HEK293 (cell line): ENCODE measurements at regions not wholly inside any gene's neighbourhood (a gene's known extent, or its start where the extent isn't known, plus 50 kb on each side); places are given as distances from the start of the nearest gene placed in this dataset.

Experiments
- CTCF ChIA-PET: fragments of 350-600 bp; formaldehyde crosslinking; extraction: SDS; loops from one replicate; lab custom pipeline; 2021; ENCODE audit warnings: antibody characterized with exemption; lab: Yijun Ruan, JAX
- POLR2A ChIA-PET: fragments of 300-600 bp; formaldehyde crosslinking; extraction: SDS; loops from one replicate; lab custom pipeline; 2020; ENCODE audit warnings: antibody characterized with exemption, inconsistent platforms; lab: Yijun Ruan, JAX
- H3K27ac ChIP-seq: fragments of 200-500 bp; sonication (Bioruptor generic); 2 replicates; pipeline ENCODE4 v1.5.1; 2014; ENCODE audit warnings: low read depth, low read length, control low read depth, inconsistent platforms; ENCODE audit errors: extremely low read depth
- H3K36me3 ChIP-seq, 2 experiments: fragments of 200-500 bp in 1 of 2; sonication (Bioruptor generic) in 1 of 2; 1 replicate in 1 of 2; 2 replicates in 1 of 2; pipeline ENCODE4 v1.5.1; 2014 to 2017; ENCODE audit warnings: inconsistent platforms in 2 of 2, low read length in 2 of 2; ENCODE audit not compliant: control insufficient read depth in 2 of 2, insufficient read depth in 1 of 2
- H3K4me1 ChIP-seq: fragments of 200-500 bp; sonication (Bioruptor generic); 2 replicates; pipeline ENCODE4 v1.5.1; 2014; ENCODE audit warnings: mild to moderate bottlenecking, low read length, inconsistent platforms; ENCODE audit not compliant: control insufficient read depth, insufficient read depth
- H3K4me3 ChIP-seq: 2 replicates; pipeline ENCODE4 v1.5.1; 2011; ENCODE audit warnings: low read depth, mild to moderate bottlenecking, control low read depth, low read length, moderate library complexity
- H3K9me3 ChIP-seq: fragments of 200-500 bp; sonication (Bioruptor generic); 2 replicates; pipeline ENCODE4 v1.5.1; 2014; ENCODE audit warnings: low read depth, low read length, inconsistent platforms; ENCODE audit not compliant: control insufficient read depth, insufficient read depth
- GFI1B ChIP-seq: fragments of 450-650 bp; formaldehyde crosslinking; IDR thresholded peaks from 2 replicates; pipeline ENCODE4 v1.5.1; 2016; ENCODE audit warnings: missing biosample characterization, missing genetic modification characterization
- GLI4 ChIP-seq: fragments of 450-650 bp; formaldehyde crosslinking; IDR thresholded peaks from 2 replicates; pipeline ENCODE4 v1.5.1; 2016; ENCODE audit warnings: missing biosample characterization, missing genetic modification characterization
- HIC1 ChIP-seq: fragments of 450-650 bp; formaldehyde crosslinking; IDR thresholded peaks from 2 replicates; pipeline ENCODE4 v1.5.1; 2016; ENCODE audit warnings: missing biosample characterization, missing genetic modification characterization
- INSM2 ChIP-seq: fragments of 450-650 bp; formaldehyde crosslinking; IDR thresholded peaks from 2 replicates; pipeline ENCODE4 v1.5.1; 2016; ENCODE audit warnings: missing biosample characterization, missing genetic modification characterization
- SCRT1 ChIP-seq: fragments of 450-650 bp; formaldehyde crosslinking; IDR thresholded peaks from 2 replicates; pipeline ENCODE4 v1.5.1; 2016; ENCODE audit warnings: missing biosample characterization, missing genetic modification characterization, borderline replicate concordance
- ZBTB26 ChIP-seq: fragments of 450-650 bp; formaldehyde crosslinking; optimal IDR thresholded peaks from 2 replicates; pipeline ENCODE3; 2016; ENCODE audit warnings: missing biosample characterization, mild to moderate bottlenecking, missing genetic modification characterization
- ZFP3 ChIP-seq: fragments of 450-650 bp; formaldehyde crosslinking; IDR thresholded peaks from 2 replicates; pipeline ENCODE4 v1.5.1; 2016; ENCODE audit warnings: low read depth, missing biosample characterization, missing genetic modification characterization
- ZIC2 ChIP-seq: fragments of 450-650 bp; formaldehyde crosslinking; IDR thresholded peaks from 2 replicates; pipeline ENCODE4 v1.5.1; 2016; ENCODE audit warnings: missing biosample characterization, missing genetic modification characterization
- ZNF133 ChIP-seq: fragments of 450-650 bp; formaldehyde crosslinking; IDR thresholded peaks from 2 replicates; pipeline ENCODE4 v1.5.1; 2016; ENCODE audit warnings: missing biosample characterization, missing genetic modification characterization
- ZNF266 ChIP-seq: fragments of 450-650 bp; formaldehyde crosslinking; IDR thresholded peaks from 2 replicates; pipeline ENCODE4 v1.5.1; 2016; ENCODE audit warnings: missing biosample characterization, missing genetic modification characterization, low read depth
- ZNF354C ChIP-seq: fragments of 450-650 bp; formaldehyde crosslinking; IDR thresholded peaks from 2 replicates; pipeline ENCODE4 v1.5.1; 2016; ENCODE audit warnings: missing biosample characterization, missing genetic modification characterization, low read depth, borderline replicate concordance
- ZNF549 ChIP-seq: fragments of 450-650 bp; IDR thresholded peaks from 2 replicates; pipeline ENCODE4 v1.5.1; 2018; ENCODE audit warnings: missing biosample characterization, missing genetic modification characterization, mild to moderate bottlenecking, inconsistent platforms, moderate library complexity
- ZNF585B ChIP-seq: fragments of 450-650 bp; formaldehyde crosslinking; IDR thresholded peaks from 2 replicates; pipeline ENCODE4 v1.5.1; 2016; ENCODE audit warnings: missing biosample characterization, missing genetic modification characterization
- ZNF600 ChIP-seq: fragments of 450-650 bp; formaldehyde crosslinking; IDR thresholded peaks from 2 replicates; pipeline ENCODE4 v1.5.1; 2016; ENCODE audit warnings: missing biosample characterization, missing genetic modification characterization
- ZNF610 ChIP-seq: fragments of 450-650 bp; formaldehyde crosslinking; IDR thresholded peaks from 2 replicates; pipeline ENCODE4 v1.5.1; 2016; ENCODE audit warnings: missing biosample characterization, missing genetic modification characterization, borderline replicate concordance
- ZNF621 ChIP-seq: fragments of 450-650 bp; formaldehyde crosslinking; IDR thresholded peaks from 2 replicates; pipeline ENCODE4 v1.5.1; 2017; ENCODE audit warnings: missing biosample characterization, missing genetic modification characterization
- ZNF701 ChIP-seq: fragments of 450-650 bp; formaldehyde crosslinking; IDR thresholded peaks from 2 replicates; pipeline ENCODE4 v1.5.1; 2016; ENCODE audit warnings: missing biosample characterization, missing genetic modification characterization
- ZNF777 ChIP-seq: fragments of 450-650 bp; formaldehyde crosslinking; IDR thresholded peaks from 2 replicates; pipeline ENCODE4 v1.5.1; 2017; ENCODE audit warnings: missing biosample characterization, missing genetic modification characterization, borderline replicate concordance
- TF ChIP-seq, protein P1 (sequence below): fragments of 450-650 bp; formaldehyde crosslinking; IDR thresholded peaks from 2 replicates; pipeline ENCODE4 v1.5.1; 2016; ENCODE audit warnings: missing biosample characterization, missing genetic modification characterization
- TF ChIP-seq, protein P2 (sequence below): fragments of 450-650 bp; formaldehyde crosslinking; IDR thresholded peaks from 2 replicates; pipeline ENCODE4 v1.5.1; 2016; ENCODE audit warnings: missing biosample characterization, missing genetic modification characterization, borderline replicate concordance

GRCh38 chr18:73901566-73901965 lies 246.1 kb downstream of the FBXO15 start:
- CTCF ChIA-PET, result interaction anchor here (1.5 kb wide), 1 partner anchor 59 kb away, joined by 3 read pairs; no protein-coding TSS in a partner anchor
- no peak overlapping the region for H3K4me3 ChIP-seq
- POLR2A ChIA-PET, result no interaction called here

More at GRCh38 chr18:73901566-73901965, 246.1 kb downstream of the FBXO15 start:
- H3K36me3 ChIP-seq, result no peaks in the 10 kb centered on the region
- H3K27ac ChIP-seq, result no peak overlapping the region
- TF ChIP-seq ZNF354C (tag by site-specific recombination) (no peak), ZNF621 (tag by site-specific recombination) (no peak), ZNF266 (tag by site-specific recombination) (no peak), ZIC2 (tag by site-specific recombination) (no peak), HIC1 (tag by site-specific recombination) (no peak), ZFP3 (no peak), ZNF777 (tag by site-specific recombination) (no peak), ZNF610 (tag by site-specific recombination) (no peak), INSM2 (tag by site-specific recombination) (no peak), ZNF701 (tag by site-specific recombination) (no peak), ZBTB26 (tag by site-specific recombination) (no peak), ZNF600 (tag by site-specific recombination) (no peak), ZNF585B (tag by site-specific recombination) (no peak), ZNF133 (tag by site-specific recombination) (no peak), GFI1B (tag by site-specific recombination) (no peak), GLI4 (tag by site-specific recombination) (no peak), ZNF549 (no peak), SCRT1 (no peak)
- TF ChIP-seq, protein P1, sequence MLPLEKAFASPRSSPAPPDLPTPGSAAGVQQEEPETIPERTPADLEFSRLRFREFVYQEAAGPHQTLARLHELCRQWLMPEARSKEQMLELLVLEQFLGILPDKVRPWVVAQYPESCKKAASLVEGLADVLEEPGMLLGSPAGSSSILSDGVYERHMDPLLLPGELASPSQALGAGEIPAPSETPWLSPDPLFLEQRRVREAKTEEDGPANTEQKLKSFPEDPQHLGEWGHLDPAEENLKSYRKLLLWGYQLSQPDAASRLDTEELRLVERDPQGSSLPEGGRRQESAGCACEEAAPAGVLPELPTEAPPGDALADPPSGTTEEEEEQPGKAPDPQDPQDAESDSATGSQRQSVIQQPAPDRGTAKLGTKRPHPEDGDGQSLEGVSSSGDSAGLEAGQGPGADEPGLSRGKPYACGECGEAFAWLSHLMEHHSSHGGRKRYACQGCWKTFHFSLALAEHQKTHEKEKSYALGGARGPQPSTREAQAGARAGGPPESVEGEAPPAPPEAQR (tag by site-specific recombination), result no peak
- TF ChIP-seq, protein P2, sequence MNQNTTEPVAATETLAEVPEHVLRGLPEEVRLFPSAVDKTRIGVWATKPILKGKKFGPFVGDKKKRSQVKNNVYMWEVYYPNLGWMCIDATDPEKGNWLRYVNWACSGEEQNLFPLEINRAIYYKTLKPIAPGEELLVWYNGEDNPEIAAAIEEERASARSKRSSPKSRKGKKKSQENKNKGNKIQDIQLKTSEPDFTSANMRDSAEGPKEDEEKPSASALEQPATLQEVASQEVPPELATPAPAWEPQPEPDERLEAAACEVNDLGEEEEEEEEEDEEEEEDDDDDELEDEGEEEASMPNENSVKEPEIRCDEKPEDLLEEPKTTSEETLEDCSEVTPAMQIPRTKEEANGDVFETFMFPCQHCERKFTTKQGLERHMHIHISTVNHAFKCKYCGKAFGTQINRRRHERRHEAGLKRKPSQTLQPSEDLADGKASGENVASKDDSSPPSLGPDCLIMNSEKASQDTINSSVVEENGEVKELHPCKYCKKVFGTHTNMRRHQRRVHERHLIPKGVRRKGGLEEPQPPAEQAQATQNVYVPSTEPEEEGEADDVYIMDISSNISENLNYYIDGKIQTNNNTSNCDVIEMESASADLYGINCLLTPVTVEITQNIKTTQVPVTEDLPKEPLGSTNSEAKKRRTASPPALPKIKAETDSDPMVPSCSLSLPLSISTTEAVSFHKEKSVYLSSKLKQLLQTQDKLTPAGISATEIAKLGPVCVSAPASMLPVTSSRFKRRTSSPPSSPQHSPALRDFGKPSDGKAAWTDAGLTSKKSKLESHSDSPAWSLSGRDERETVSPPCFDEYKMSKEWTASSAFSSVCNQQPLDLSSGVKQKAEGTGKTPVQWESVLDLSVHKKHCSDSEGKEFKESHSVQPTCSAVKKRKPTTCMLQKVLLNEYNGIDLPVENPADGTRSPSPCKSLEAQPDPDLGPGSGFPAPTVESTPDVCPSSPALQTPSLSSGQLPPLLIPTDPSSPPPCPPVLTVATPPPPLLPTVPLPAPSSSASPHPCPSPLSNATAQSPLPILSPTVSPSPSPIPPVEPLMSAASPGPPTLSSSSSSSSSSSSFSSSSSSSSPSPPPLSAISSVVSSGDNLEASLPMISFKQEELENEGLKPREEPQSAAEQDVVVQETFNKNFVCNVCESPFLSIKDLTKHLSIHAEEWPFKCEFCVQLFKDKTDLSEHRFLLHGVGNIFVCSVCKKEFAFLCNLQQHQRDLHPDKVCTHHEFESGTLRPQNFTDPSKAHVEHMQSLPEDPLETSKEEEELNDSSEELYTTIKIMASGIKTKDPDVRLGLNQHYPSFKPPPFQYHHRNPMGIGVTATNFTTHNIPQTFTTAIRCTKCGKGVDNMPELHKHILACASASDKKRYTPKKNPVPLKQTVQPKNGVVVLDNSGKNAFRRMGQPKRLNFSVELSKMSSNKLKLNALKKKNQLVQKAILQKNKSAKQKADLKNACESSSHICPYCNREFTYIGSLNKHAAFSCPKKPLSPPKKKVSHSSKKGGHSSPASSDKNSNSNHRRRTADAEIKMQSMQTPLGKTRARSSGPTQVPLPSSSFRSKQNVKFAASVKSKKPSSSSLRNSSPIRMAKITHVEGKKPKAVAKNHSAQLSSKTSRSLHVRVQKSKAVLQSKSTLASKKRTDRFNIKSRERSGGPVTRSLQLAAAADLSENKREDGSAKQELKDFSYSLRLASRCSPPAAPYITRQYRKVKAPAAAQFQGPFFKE (tag by site-specific recombination), result no peak
- no peaks in the 10 kb centered on the region for H3K4me1 ChIP-seq
- no peaks in the 10 kb centered on the region for H3K9me3 ChIP-seq
